RPMI8226 (cell line): ENCODE measurements at regions not wholly inside any gene's neighbourhood (a gene's known extent, or its start where the extent isn't known, plus 50 kb on each side); places are given as distances from the start of the nearest gene placed in this dataset.
"Not testable (repeated sequence)": the region's sequence is repeated elsewhere in the genome, so short reads cannot be mapped to it uniquely, and the experiment has no call there.

Experiments
- DNase-seq: peaks from one replicate; pipeline ENCODE4 v3.0.0-alpha.2; 2015

- DNase-seq, result no peak
These were observed 292.4 kb downstream of the SLC7A11 start for GRCh38 chr4:137949746-137950145.

- no peak for DNase-seq
These were observed 295.5 kb downstream of the SLC7A11 start for GRCh38 chr4:137946453-137947174.

GRCh38 chr4:137942815-137943214 is 299.3 kb downstream of the SLC7A11 start:
- DNase-seq, result not testable (repeated sequence)

GRCh38 chr4:137942015-137942515 is 300.1 kb downstream of the SLC7A11 start:
- not testable (repeated sequence) for DNase-seq

GRCh38 chr4:137934911-137935310 is 307.2 kb downstream of the SLC7A11 start:
- no peak for DNase-seq

- no peak for DNase-seq
These were observed 308.1 kb downstream of the SLC7A11 start for GRCh38 chr4:137934046-137934445.

- no peak for DNase-seq
These were observed 314.2 kb downstream of the SLC7A11 start for GRCh38 chr4:137927972-137928371.

GRCh38 chr4:137923494-137923893 is 318.7 kb downstream of the SLC7A11 start:
- DNase-seq, result no peak

GRCh38 chr4:137922721-137923120 is 319.4 kb downstream of the SLC7A11 start:
- DNase-seq, result no peak

GRCh38 chr4:137909529-137910309 is 332.4 kb downstream of the SLC7A11 start:
- DNase-seq, result no peak

- no peak for DNase-seq
These were observed 336.2 kb downstream of the SLC7A11 start for GRCh38 chr4:137905930-137906329.

- DNase-seq, result no peak
These were observed 341.0 kb downstream of the SLC7A11 start for GRCh38 chr4:137901114-137901513.

- no peak for DNase-seq
These were observed 345.9 kb downstream of the SLC7A11 start for GRCh38 chr4:137896221-137896737.

GRCh38 chr4:137895515-137895914 is 346.6 kb downstream of the SLC7A11 start:
- not testable (repeated sequence) for DNase-seq

- no peak for DNase-seq
These were observed 350.0 kb downstream of the SLC7A11 start for GRCh38 chr4:137892134-137892533.

GRCh38 chr4:137890812-137891211 is 351.3 kb downstream of the SLC7A11 start:
- no peak for DNase-seq

- DNase-seq, result no peak
These were observed 349.3 kb upstream of the PCDH18 start for GRCh38 chr4:137881641-137882040.

GRCh38 chr4:137868067-137868466 is 335.8 kb upstream of the PCDH18 start:
- DNase-seq, result not testable (repeated sequence)

- no peak for DNase-seq
These were observed 334.4 kb upstream of the PCDH18 start for GRCh38 chr4:137866671-137867070.

GRCh38 chr4:137861682-137862081 is 329.4 kb upstream of the PCDH18 start:
- peak; percentile 3 for DNase-seq

- no peak for DNase-seq
These were observed 321.1 kb upstream of the PCDH18 start for GRCh38 chr4:137853424-137853823.

- no peak for DNase-seq
These were observed 320.0 kb upstream of the PCDH18 start for GRCh38 chr4:137852326-137852725.

- DNase-seq, result no peak
These were observed 319.1 kb upstream of the PCDH18 start for GRCh38 chr4:137851435-137851834.

GRCh38 chr4:137827945-137828344 is 295.7 kb upstream of the PCDH18 start:
- DNase-seq, result not testable (repeated sequence)
